SK-N-SH (cell line): ENCODE measurements at regions not wholly inside any gene's neighbourhood (a gene's known extent, or its start where the extent isn't known, plus 50 kb on each side); places are given as distances from the start of the nearest gene placed in this dataset.

Experiments
- CTCF ChIA-PET: fragments of 300-600, 350-600 bp; formaldehyde crosslinking; extraction: SDS; loops from one replicate; lab custom pipeline; 2021; lab: Yijun Ruan, JAX
- POLR2A ChIA-PET: fragments of 350-600 bp; sonication (Branson Sonifier 250); formaldehyde crosslinking; extraction: SDS; loops from one replicate; lab custom pipeline; 2020; ENCODE audit warnings: antibody characterized with exemption, inconsistent platforms; lab: Yijun Ruan, JAX
- DNase-seq: peaks from one replicate; pipeline ENCODE4 v3.0.0; 2012
- H2AFZ ChIP-seq: fragments of 200-600 bp; sonication (generic); 2 replicates; pipeline ENCODE4 v1.8.1; 2016; ENCODE audit warnings: antibody characterized with exemption, mild to moderate bottlenecking, low read depth
- H3F3A ChIP-seq: fragments of 200-600 bp; sonication (generic); replicated peaks from 2 replicates; pipeline ENCODE3; 2016; ENCODE audit warnings: antibody characterized with exemption, mild to moderate bottlenecking; ENCODE audit not compliant: insufficient read depth
- H3K27ac ChIP-seq, 2 experiments: fragments of 200-500 bp in 1 of 2; fragments of 200-600 bp in 1 of 2; sonication (Bioruptor generic) in 1 of 2; sonication (generic), shearing (Covaris generic) in 1 of 2; 2 replicates each; pipeline versions ENCODE4 v1.5.1 to v1.6.1; 2014 to 2016; ENCODE audit warnings: low read depth in 2 of 2, inconsistent platforms in 1 of 2, low read length in 1 of 2, mild to moderate bottlenecking in 1 of 2, mixed read lengths in 1 of 2
- H3K27me3 ChIP-seq: fragments of 200-600 bp; sonication (generic), shearing (Covaris generic); 2 replicates; pipeline ENCODE4 v1.6.1; 2016; ENCODE audit warnings: mixed run types; ENCODE audit not compliant: insufficient read depth
- H3K36me3 ChIP-seq, 2 experiments: fragments of 200-500 bp in 1 of 2; fragments of 200-600 bp in 1 of 2; sonication (Bioruptor generic) in 1 of 2; sonication (generic) in 1 of 2; replicated peaks in 1 of 2; 2 replicates each; pipeline versions ENCODE3 to v1.5.1; 2014 to 2016; ENCODE audit warnings: low read length in 1 of 2, mild to moderate bottlenecking in 1 of 2; ENCODE audit not compliant: insufficient read depth in 2 of 2, control insufficient read depth in 1 of 2
- H3K4me1 ChIP-seq, 2 experiments: fragments of 200-500 bp in 1 of 2; fragments of 200-600 bp in 1 of 2; sonication (Bioruptor generic) in 1 of 2; sonication (generic), shearing (Covaris generic) in 1 of 2; 2 replicates each; pipeline versions ENCODE4 v1.5.1 to v1.6.1; 2014 to 2016; ENCODE audit warnings: low read depth in 1 of 2, low read length in 1 of 2, mixed run types in 1 of 2; ENCODE audit not compliant: insufficient read depth in 2 of 2, control insufficient read depth in 1 of 2
- H3K4me2 ChIP-seq: fragments of 200-600 bp; sonication (generic), shearing (Covaris generic); 2 replicates; pipeline ENCODE4 v1.6.1; 2017; ENCODE audit warnings: mixed run types
- H3K4me3 ChIP-seq, 2 experiments: fragments of 200-500 bp in 1 of 2; fragments of 200-600 bp in 1 of 2; sonication (Bioruptor generic) in 1 of 2; sonication (generic), shearing (Covaris generic) in 1 of 2; 2 replicates each; pipeline versions ENCODE4 v1.5.1 to v1.8.1; 2014 to 2016; ENCODE audit warnings: low read depth in 2 of 2, inconsistent platforms in 1 of 2, low read length in 1 of 2, mild to moderate bottlenecking in 1 of 2, mixed read lengths in 1 of 2, moderate library complexity in 1 of 2
- H3K79me2 ChIP-seq: fragments of 200-600 bp; sonication (generic); 2 replicates; pipeline ENCODE4 v1.8.1; 2017; ENCODE audit warnings: mild to moderate bottlenecking; ENCODE audit not compliant: insufficient read depth
- H3K9ac ChIP-seq: fragments of 200-600 bp; sonication (generic); 2 replicates; pipeline ENCODE4 v1.6.1; 2017; ENCODE audit warnings: mixed run types
- H3K9me2 ChIP-seq: fragments of 200-600 bp; sonication (generic); 2 replicates; pipeline ENCODE4 v1.6.1; 2017; ENCODE audit warnings: mixed run types
- H3K9me3 ChIP-seq: fragments of 200-600 bp; sonication (generic); 2 replicates; pipeline ENCODE4 v1.6.1; 2017; ENCODE audit warnings: mixed run types, mild to moderate bottlenecking, moderate library complexity
- H4K20me1 ChIP-seq: fragments of 200-600 bp; sonication (generic); 2 replicates; pipeline ENCODE4 v1.6.1; 2017; ENCODE audit warnings: mild to moderate bottlenecking, mixed run types; ENCODE audit not compliant: insufficient read depth
- CHD2 ChIP-seq: fragments of 150-350 bp; IDR thresholded peaks from 2 replicates; pipeline ENCODE4 v1.6.1; 2018; ENCODE audit warnings: low read length; ENCODE audit not compliant: partially characterized antibody
- EP300 ChIP-seq, 2 experiments: IDR thresholded peaks; 2 replicates each; pipeline versions ENCODE4 v1.4.0 to v1.6.1; 2012; ENCODE audit warnings: borderline replicate concordance in 1 of 2, low read depth in 1 of 2, low read length in 1 of 2
- EZH2phosphoT487 ChIP-seq: fragments of 200-600 bp; sonication (generic); IDR thresholded peaks from 2 replicates; pipeline ENCODE4 v1.6.1; 2017; ENCODE audit warnings: low read depth, mixed run types, mild to moderate bottlenecking, antibody characterized with exemption, moderate library complexity, borderline replicate concordance
- FOSL2 ChIP-seq: IDR thresholded peaks from 2 replicates; pipeline ENCODE4 v1.4.0; 2012; ENCODE audit warnings: low read depth, mild to moderate bottlenecking, moderate library complexity, borderline replicate concordance
- FOXJ3 ChIP-seq: sonication (generic); formaldehyde crosslinking; IDR thresholded peaks from 2 replicates; pipeline ENCODE4 v1.5.1; 2020; ENCODE audit warnings: mild to moderate bottlenecking, missing genetic modification reagents
- GABPA ChIP-seq: IDR thresholded peaks from 2 replicates; pipeline ENCODE4 v1.4.0; 2012; ENCODE audit warnings: low read depth, mild to moderate bottlenecking
- JUND ChIP-seq: IDR thresholded peaks from 2 replicates; pipeline ENCODE4 v1.4.0; 2012
- MAX ChIP-seq: IDR thresholded peaks from 2 replicates; pipeline ENCODE4 v1.4.0; 2012; ENCODE audit warnings: low read depth
- MEF2A ChIP-seq: IDR thresholded peaks from 2 replicates; pipeline ENCODE4 v1.4.0; 2012; ENCODE audit warnings: low read depth, borderline replicate concordance
- NFIC ChIP-seq: IDR thresholded peaks from 2 replicates; pipeline ENCODE4 v1.4.0; 2012; ENCODE audit warnings: borderline replicate concordance
- NRF1 ChIP-seq: IDR thresholded peaks from 2 replicates; pipeline ENCODE4 v1.6.1; 2012; ENCODE audit warnings: low read depth, mild to moderate bottlenecking, low read length
- PBX3 ChIP-seq: IDR thresholded peaks from 2 replicates; pipeline ENCODE4; 2012
- RAD21 ChIP-seq: IDR thresholded peaks from 2 replicates; pipeline ENCODE4 v1.6.1; 2012; ENCODE audit warnings: mild to moderate bottlenecking, low read length
- RCOR1 ChIP-seq: fragments of 150-350 bp; IDR thresholded peaks from 2 replicates; pipeline ENCODE4 v1.6.1; 2017; ENCODE audit warnings: antibody characterized with exemption, low read length
- RXRA ChIP-seq: IDR thresholded peaks from 2 replicates; pipeline ENCODE4 v1.4.0; 2012; ENCODE audit warnings: low read depth, mild to moderate bottlenecking, borderline replicate concordance
- SMC3 ChIP-seq: IDR thresholded peaks from 2 replicates; pipeline ENCODE4 v1.6.1; 2012; ENCODE audit warnings: low read depth, low read length, improper control_type of control experiment
- TCF12 ChIP-seq: IDR thresholded peaks from 2 replicates; pipeline ENCODE4 v1.4.0; 2012
- YY1 ChIP-seq: IDR thresholded peaks from 2 replicates; pipeline ENCODE4 v1.4.0; 2012; ENCODE audit warnings: low read depth, mild to moderate bottlenecking
- ZBTB33 ChIP-seq: IDR thresholded peaks from 2 replicates; pipeline ENCODE4 v1.4.0; 2012; ENCODE audit warnings: low read depth, borderline replicate concordance
- WGBS: methylation state at CpG from one replicate; pipeline ENCODE4 v1.1.6; 2017; ENCODE audit warnings: low lambda C conversion rate; 5-methylcytosine and 5-hydroxymethylcytosine counted together
- TF ChIP-seq, protein P1 (sequence below): IDR thresholded peaks from 2 replicates; pipeline ENCODE4 v1.4.0; 2012; ENCODE audit warnings: low read depth, borderline replicate concordance

- Histone ChIP-seq H3F3A (peaks cover 34% of the 10 kb centered on the region), H3K9me2 (peaks cover 4% of the 10 kb centered on the region; the same call in 1 of the 2 replicates), H3K79me2 (no peaks in the 10 kb centered on the region), H2AFZ (no peak overlapping the region), H3K27ac (peak overlapping the region; percentile 60 to 95; a peak in 3 of 4 replicates), H3K9me3 (no peaks in the 10 kb centered on the region), H3K9ac (peak overlapping the region; percentile 53; the same call in 1 of the 2 replicates), H3K36me3 (peaks cover 0 to 2% of the 10 kb centered on the region in 2 experiments), H3K4me2 (no peak overlapping the region), H3K4me3 (no peak overlapping the region), H3K4me1 (peaks cover 2 to 33% of the 10 kb centered on the region in 2 experiments; a peak in 2 of 4 replicates), H4K20me1 (no peaks in the 10 kb centered on the region), H3K27me3 (no peaks in the 10 kb centered on the region)
- ChIA-PET POLR2A (no interaction called here), CTCF (interaction anchor here (0.9 to 1.5 kb wide), 3 partner anchors 12 to 497 kb away, joined by 3 read pairs; no protein-coding TSS in a partner anchor)
- 70% methylated on average over 1 of the region's 1 CpG for WGBS
- no peak; the same call in 1 of the 2 replicates for TF ChIP-seq RXRA
- TF ChIP-seq CHD2 = no peak
- TF ChIP-seq MEF2A = no peak
- no peak for TF ChIP-seq RAD21
- 0 out of 4 replicates have a peak, but pooled peaks of 1 of the 2 experiments have one; percentile 4 for TF ChIP-seq EP300 (IDR thresholded peaks at IDR 0.05; ENCODE audit: borderline replicate concordance in 1 of 2, low read depth in 1 of 2, low read length in 1 of 2)
- TF ChIP-seq, protein P1, sequence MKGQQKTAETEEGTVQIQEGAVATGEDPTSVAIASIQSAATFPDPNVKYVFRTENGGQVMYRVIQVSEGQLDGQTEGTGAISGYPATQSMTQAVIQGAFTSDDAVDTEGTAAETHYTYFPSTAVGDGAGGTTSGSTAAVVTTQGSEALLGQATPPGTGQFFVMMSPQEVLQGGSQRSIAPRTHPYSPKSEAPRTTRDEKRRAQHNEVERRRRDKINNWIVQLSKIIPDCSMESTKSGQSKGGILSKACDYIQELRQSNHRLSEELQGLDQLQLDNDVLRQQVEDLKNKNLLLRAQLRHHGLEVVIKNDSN = no peak
- no peak for TF ChIP-seq MAX
- TF ChIP-seq TCF12 = peak; percentile 23; the same call in 1 of the 2 replicates
- 0 out of 2 replicates have a peak, but pooled peaks have one; percentile 13 for TF ChIP-seq PBX3
- TF ChIP-seq RCOR1 = no peak
- TF ChIP-seq FOSL2 = no peak
- TF ChIP-seq NRF1 = no peak
- no peak for TF ChIP-seq JUND
- no peak for TF ChIP-seq FOXJ3 (CRISPR knock-in tag)
- DNase-seq = no peak
Observed at GRCh38 chr2:12533337-12534005, 183.3 kb upstream of the TRIB2 start.

DNA sequence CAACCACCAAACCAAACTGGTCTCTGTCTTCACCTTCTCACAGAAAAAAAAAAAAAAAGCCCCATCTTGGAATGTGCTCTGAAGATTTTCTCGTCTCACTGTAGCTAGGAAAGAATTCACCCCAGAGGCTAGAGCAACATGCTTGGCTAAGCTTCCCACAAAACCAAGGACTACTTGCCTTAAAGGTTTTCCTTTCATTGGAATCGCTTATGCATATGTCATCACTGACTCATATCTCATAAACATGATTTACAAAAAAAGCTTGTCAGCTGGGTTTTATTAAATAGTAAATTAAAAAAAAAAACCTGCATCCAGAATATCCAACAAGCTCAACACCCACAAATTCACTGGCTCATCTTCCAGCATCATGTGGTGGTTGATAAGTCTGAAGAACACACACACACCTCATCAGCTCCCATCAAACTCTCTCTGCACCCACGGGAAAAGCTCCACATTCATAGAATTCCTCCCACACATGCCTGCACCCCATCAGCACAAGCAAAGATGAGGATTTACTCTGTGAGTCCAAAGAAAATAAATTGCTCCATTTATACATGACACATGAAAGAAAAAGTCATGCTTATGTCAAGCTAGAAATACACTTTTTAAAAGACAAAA lies 182.0 kb upstream of the TRIB2 start:
- H2AFZ ChIP-seq = peak overlapping the region; percentile 1; the same call in 1 of the 2 replicates
- WGBS = 8% methylated on average over 3 of the region's 3 CpGs
- H3K4me2 ChIP-seq = peak overlapping the region; percentile 22
- ChIA-PET CTCF (interaction anchor here (1.1 to 1.5 kb wide), 3 partner anchors 14 to 498 kb away, joined by 3 to 4 read pairs (median 3); no protein-coding TSS in a partner anchor), POLR2A (no interaction called here)
- H3K79me2 ChIP-seq = no peaks in the 10 kb centered on the region
- DNase-seq = no peak
- peak overlapping the region; percentile 53 for H3K9ac ChIP-seq
- peaks cover 34% of the 10 kb centered on the region for H3F3A ChIP-seq
- H3K36me3 ChIP-seq = peaks cover 0 to 2% of the 10 kb centered on the region in 2 experiments
- no peaks in the 10 kb centered on the region for H3K27me3 ChIP-seq
- H3K9me3 ChIP-seq = no peaks in the 10 kb centered on the region
- no peak overlapping the region for H3K4me3 ChIP-seq
- H4K20me1 ChIP-seq = no peaks in the 10 kb centered on the region
- H3K27ac ChIP-seq = peak overlapping the region; percentile 60 to 95
- H3K9me2 ChIP-seq = peaks cover 4% of the 10 kb centered on the region; the same call in 1 of the 2 replicates
- H3K4me1 ChIP-seq = peaks cover 2 to 33% of the 10 kb centered on the region in 2 experiments; a peak in 2 of 4 replicates
- TF ChIP-seq YY1 (no peak), EZH2phosphoT487 (no peak), CHD2 (no peak), SMC3 (no peak), PBX3 (peak; percentile 73), GABPA (no peak), NFIC (peak; percentile 69), ZBTB33 (no peak), RCOR1 (no peak), RAD21 (no peak)
- TF ChIP-seq, protein P1 = 0 out of 2 replicates have a peak, but pooled peaks have one; percentile 17
